ENCODE measurements at regions not wholly inside any gene's neighbourhood (a gene's known extent, or its start where the extent isn't known, plus 50 kb on each side); places are given as distances from the start of the nearest gene placed in this dataset.
"Not testable (repeated sequence)": the region's sequence is repeated elsewhere in the genome, so short reads cannot be mapped to it uniquely, and the experiment has no call there.

- TF ChIP-seq CTCF, POLR2A (IDR thresholded peaks at IDR 0.05): not testable (repeated sequence)
Measured at GRCh38 chr1:83238654-83239053, 760.3 kb downstream of the TTLL7 start.
